Bronchial epithelial cell (primary cell): ENCODE measurements at regions not wholly inside any gene's neighbourhood (a gene's known extent, or its start where the extent isn't known, plus 50 kb on each side); places are given as distances from the start of the nearest gene placed in this dataset.

ENCODE experiments used
- DNase-seq: peaks from one replicate; pipeline ENCODE4 v3.0.0-alpha.2; 2010; ENCODE audit warnings: low read depth
- FAIRE-seq: peaks from 2 replicates; lab custom pipeline; 2011; peaks lifted over from hg19 to GRCh38; lab: Jason Lieb, UNC
- H3K27me3 ChIP-seq: 2 replicates; pipeline ENCODE4 v1.5.1; 2011; ENCODE audit warnings: low read length; ENCODE audit not compliant: control insufficient read depth, insufficient read depth
- H3K36me3 ChIP-seq: 2 replicates; pipeline ENCODE4 v1.5.1; 2011; ENCODE audit warnings: low read length; ENCODE audit not compliant: control insufficient read depth, insufficient read depth
- H3K4me3 ChIP-seq: 2 replicates; pipeline ENCODE4 v1.5.1; 2011; ENCODE audit warnings: mild to moderate bottlenecking, low read depth, low read length, control low read depth
- TF ChIP-seq, protein P1 (sequence below): IDR thresholded peaks from 2 replicates; pipeline ENCODE4 v1.5.1; 2011; ENCODE audit warnings: mild to moderate bottlenecking, moderate library complexity, low read length, control low read depth, inconsistent platforms; ENCODE audit not compliant: insufficient read depth, severe bottlenecking

DNA sequence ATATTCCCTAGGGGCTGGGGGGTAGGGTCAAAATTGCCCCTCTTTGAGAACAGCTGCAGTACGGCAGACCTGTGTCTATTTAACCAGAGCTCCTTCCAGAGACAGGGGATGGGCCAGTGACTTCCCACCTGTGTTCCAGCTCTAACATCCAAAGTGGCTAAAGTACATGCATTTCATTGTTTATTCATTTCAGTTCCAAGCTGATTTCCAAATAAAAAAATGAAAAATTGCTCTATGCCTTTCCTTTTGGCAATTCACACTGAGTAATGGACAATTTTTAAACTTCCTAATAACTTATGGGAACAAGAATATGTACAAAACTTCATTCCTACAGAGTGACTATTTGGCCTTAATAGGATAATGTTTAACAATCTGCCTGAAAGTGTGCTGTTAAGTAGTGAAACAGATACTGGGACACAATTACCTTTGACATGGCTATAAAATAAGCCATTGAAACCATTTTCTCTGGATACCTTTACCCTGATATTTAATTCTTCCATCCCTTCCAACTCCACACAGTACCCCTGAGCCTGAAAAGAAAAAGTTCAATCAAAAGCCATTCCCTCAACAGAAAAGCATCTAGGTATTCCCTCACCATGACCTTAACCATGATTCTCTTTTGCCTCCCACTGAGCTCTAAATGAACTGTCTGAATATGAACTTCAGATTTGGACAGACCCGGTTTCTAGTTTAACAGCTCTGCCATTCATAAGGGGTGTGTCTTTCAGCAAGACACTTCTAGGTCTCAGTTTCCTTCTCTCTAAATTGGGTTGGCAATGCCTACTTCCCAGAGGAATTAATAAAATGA lies 73.1 kb downstream of the RDH14 start:
- no peaks in the 10 kb centered on the region for H3K36me3 ChIP-seq
- no peak for FAIRE-seq
- TF ChIP-seq, protein P1, sequence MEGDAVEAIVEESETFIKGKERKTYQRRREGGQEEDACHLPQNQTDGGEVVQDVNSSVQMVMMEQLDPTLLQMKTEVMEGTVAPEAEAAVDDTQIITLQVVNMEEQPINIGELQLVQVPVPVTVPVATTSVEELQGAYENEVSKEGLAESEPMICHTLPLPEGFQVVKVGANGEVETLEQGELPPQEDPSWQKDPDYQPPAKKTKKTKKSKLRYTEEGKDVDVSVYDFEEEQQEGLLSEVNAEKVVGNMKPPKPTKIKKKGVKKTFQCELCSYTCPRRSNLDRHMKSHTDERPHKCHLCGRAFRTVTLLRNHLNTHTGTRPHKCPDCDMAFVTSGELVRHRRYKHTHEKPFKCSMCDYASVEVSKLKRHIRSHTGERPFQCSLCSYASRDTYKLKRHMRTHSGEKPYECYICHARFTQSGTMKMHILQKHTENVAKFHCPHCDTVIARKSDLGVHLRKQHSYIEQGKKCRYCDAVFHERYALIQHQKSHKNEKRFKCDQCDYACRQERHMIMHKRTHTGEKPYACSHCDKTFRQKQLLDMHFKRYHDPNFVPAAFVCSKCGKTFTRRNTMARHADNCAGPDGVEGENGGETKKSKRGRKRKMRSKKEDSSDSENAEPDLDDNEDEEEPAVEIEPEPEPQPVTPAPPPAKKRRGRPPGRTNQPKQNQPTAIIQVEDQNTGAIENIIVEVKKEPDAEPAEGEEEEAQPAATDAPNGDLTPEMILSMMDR = no peak
- no peak overlapping the region for H3K4me3 ChIP-seq
- DNase-seq = no peak
- no peaks in the 10 kb centered on the region for H3K27me3 ChIP-seq

DNA sequence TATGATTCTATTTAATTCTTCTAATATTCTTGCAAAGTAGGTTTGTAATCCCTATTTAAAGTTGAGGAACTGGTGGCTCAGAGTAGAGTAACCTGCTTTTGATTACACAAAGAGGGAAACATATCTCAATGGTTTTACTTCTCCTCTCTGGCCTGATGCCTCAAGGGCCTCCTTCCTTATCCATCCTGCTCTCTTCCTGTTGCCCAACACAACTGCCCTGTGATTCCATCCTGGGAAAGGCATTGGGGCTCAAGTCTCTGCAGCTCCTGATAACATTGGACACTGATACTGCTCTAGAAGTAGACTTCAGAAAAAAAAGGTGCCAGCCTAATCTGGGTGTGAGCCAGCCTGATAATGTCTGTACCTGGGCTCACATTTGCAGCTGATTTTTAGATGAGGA lies 75.8 kb downstream of the RDH14 start:
- DNase-seq = no peak
- Histone ChIP-seq H3K27me3 (no peaks in the 10 kb centered on the region), H3K36me3 (no peaks in the 10 kb centered on the region), H3K4me3 (no peak overlapping the region)
- FAIRE-seq = no peak
- TF ChIP-seq, protein P1 = no peak

DNA sequence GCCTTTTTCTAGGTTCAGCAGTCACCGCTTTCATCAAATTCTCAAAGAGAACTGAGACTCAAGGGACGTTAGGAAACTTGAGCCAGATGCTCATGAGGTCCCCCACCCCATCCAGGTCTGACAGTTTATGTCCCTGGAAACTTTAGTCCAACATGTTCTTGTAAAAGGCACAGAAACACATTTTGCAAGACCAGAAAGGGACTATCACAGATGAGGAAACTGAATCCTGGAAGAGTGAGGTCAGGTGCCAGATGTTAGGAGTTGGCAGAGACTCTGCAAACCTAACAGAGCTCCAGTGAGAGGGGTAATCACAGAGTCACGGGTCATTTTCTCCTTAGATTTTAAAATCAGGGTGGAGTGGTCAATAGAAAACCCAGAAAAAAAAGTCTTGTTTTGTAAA lies 76.6 kb downstream of the RDH14 start:
- FAIRE-seq (no peak), DNase-seq (no peak)
- TF ChIP-seq, protein P1 = no peak
- Histone ChIP-seq H3K27me3 (no peaks in the 10 kb centered on the region), H3K4me3 (no peak overlapping the region), H3K36me3 (no peaks in the 10 kb centered on the region)

DNA sequence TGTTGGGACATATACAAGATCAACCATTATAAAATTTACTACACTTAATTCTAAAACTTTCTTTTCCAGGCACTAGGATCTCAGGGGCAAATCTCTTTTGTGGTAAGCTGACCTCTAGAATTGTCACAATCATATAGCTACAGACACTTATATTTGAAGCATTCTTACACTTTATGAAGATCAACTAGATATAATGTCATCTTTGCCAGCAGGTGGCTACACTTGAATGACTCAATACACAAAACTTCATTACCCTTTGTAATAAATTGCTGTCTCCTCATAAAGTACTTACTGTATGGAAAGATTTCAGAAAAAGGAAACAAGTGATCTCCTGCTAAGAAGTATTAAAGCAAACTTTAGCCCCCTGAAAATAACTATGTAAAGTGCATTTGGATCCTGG lies 77.8 kb downstream of the RDH14 start:
- DNase-seq = peak; percentile 22

DNA sequence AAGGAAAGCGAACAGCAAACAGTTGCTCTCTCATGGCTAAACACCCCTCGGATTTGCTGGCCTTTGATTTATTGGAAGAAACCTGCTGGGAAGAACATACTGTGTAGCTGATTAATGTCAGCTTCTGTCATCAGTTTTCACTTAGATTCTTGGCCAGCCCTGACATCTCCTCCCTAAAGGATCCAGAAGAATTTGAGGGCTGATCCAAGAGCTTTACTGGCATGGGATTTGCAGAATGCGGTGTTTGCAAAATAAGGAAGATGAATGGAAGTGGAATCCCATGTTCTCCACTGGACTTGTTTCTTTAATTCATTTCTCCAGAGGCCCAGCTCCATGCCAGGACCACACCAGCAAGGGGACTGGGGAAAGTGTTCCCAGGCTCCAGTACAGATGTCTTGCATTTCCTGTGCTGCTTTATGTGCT lies 80.5 kb downstream of the RDH14 start:
- DNase-seq = no peak
- TF ChIP-seq, protein P1 = no peak

More for the DNA sequence above, 77.8 kb downstream of the RDH14 start:
- H3K4me3 ChIP-seq = no peak overlapping the region
- H3K27me3 ChIP-seq = no peaks in the 10 kb centered on the region
- TF ChIP-seq, protein P1 = no peak
- H3K36me3 ChIP-seq = no peaks in the 10 kb centered on the region
- FAIRE-seq = no peak

More for the DNA sequence above, 80.5 kb downstream of the RDH14 start:
- Histone ChIP-seq H3K36me3 (no peaks in the 10 kb centered on the region), H3K4me3 (no peak overlapping the region), H3K27me3 (no peaks in the 10 kb centered on the region)
- no peak for FAIRE-seq
